ENCODE measurements at regions not wholly inside any gene's neighbourhood (a gene's known extent, or its start where the extent isn't known, plus 50 kb on each side); places are given as distances from the start of the nearest gene placed in this dataset.

DNA sequence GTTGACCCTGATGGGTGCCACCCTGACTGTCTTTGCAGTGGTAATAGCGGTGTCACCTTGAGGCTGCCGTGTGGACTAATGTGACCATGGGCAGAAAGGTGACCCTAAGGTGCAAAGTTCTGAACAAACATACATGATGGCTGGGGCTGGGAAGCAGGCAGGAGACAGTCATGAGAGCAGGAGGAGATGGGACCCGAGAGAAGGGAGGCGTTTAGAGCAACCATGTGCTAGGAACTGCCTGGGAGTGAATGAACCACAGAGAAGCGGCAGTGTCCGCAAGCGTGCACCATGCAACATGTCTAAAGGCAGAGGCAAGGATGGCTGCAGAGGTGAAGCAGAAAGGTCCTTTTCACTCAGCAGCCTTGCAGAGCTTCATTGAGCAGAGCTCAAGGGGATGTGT lies 113.1 kb upstream of the GDF10 start:
- DNase-seq (ENCODE audit: low read depth in 1 of 2, low spot score in 1 of 2): no peak

DNA sequence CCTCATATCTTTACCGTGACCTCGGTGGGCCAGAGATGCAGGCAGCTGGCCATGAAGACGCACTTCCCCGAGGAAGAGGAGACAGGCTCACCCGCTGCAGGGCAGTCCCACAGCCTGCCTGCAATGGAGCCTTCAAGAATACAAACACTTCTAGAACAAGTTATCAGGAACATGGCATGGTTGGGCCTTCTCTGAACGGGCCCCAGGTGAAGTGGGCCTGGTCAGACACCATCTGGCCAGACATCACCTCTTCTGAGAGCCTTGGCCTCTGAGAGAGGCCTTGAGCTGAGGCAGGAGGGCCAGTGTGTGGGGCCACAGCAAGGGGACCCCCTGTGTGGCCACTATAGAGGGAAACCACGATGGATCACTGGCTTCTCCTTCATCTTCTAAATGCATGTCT lies 112.4 kb upstream of the GDF10 start:
- DNase-seq (ENCODE audit: low read depth in 1 of 2, low spot score in 1 of 2): no peak

GRCh38 chr10:47188156-47188555 lies 111.8 kb upstream of the GDF10 start:
- DNase-seq (ENCODE audit: low read depth in 1 of 2, low spot score in 1 of 2): no peak

DNA sequence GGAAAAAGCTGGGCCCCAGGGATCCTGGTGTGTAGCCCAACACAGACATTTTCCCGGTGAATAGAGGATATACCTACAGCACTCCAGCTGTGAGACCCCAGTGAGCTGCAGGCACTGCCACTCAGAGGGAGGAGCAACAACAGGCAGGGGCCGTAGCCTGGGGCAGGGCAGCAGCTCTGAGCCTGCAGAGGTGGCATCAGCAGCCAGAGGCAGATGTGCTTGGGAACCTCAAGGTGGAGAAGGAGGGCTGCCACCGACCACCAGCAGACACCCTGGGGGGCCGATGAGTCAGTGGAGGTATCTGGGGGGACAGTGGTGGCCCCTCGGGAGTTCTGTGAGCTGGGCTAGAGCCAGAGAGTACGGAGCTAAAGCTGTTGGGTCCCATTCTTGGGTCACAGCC lies 110.2 kb upstream of the GDF10 start:
- DNase-seq (ENCODE audit: low read depth in 1 of 2, low spot score in 1 of 2): no peak

DNA sequence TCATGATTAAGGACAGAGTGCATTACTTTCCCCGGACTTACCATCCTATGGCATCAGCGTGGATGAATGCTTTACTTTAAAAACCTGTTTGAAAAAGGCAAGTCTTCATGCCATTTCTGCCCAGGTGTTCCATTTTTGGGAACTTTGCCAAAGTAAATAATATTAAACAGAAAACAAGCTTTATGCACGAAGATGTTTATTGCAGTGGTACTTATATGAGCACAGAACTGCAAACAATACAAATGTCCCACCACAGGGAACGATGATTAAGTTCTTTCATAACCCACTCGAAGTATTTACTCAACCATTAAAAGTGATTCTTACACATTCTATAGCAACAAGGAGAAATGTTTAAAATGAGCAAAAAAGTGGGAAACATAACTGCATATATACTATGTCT lies 109.7 kb upstream of the GDF10 start:
- DNase-seq (ENCODE audit: low read depth in 1 of 2, low spot score in 1 of 2): no peak

DNA sequence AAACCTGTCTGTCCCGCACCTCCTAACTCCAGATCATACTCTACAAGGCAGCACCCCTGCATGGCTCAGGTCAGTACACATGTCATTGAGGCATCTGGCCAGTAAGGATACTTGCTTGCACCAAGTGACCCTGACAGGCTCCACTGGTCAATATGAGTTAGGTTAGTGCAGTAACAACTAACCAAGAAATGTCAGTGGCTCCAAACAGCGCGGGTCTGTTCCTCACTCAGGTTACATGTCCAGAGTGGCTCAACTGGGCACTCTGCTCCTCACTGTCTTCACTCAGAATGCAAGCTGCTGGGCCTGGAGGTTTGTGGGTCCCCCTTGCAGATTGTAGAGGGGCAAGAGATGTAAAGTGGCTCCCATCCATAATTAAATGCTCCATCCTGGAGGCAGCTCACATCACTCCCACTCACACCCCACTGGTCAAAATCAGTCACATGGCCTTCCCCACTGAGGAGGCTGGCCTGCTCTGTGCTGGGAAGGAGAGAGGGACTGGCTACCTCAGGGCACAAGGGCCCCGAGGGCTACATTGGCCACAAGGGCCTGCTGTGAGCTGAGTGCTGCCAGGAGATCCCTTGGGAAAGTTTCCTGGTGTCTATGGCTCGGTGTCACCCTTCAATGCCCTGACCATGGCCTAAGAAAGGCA lies 109.1 kb upstream of the GDF10 start:
- no peak for DNase-seq (ENCODE audit: low read depth in 1 of 2, low spot score in 1 of 2)

- DNase-seq (ENCODE audit: low read depth in 1 of 2, low spot score in 1 of 2): no peak
Measured at GRCh38 chr10:47192273-47192672, 107.7 kb upstream of the GDF10 start.

DNA sequence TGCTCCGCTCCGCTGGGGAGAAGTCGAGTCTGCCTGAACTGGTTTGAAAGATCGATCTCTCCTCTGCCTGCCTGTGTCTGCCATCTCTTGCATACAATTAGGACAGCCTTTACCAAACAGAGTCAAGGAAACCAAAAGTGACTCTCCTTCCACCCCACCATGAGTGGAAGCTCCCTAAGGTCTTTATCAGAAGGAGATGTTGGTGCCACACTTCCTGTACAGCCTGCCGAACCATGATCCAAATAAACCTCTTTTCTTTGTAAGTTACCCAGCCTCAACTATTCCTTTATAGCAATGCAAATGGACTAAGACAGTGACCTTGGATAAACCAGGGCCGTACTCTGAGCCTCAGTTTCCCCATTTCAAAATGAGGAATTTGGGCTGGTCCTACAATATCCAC lies 106.3 kb upstream of the GDF10 start:
- no peak for DNase-seq (ENCODE audit: low read depth in 1 of 2, low spot score in 1 of 2)

DNA sequence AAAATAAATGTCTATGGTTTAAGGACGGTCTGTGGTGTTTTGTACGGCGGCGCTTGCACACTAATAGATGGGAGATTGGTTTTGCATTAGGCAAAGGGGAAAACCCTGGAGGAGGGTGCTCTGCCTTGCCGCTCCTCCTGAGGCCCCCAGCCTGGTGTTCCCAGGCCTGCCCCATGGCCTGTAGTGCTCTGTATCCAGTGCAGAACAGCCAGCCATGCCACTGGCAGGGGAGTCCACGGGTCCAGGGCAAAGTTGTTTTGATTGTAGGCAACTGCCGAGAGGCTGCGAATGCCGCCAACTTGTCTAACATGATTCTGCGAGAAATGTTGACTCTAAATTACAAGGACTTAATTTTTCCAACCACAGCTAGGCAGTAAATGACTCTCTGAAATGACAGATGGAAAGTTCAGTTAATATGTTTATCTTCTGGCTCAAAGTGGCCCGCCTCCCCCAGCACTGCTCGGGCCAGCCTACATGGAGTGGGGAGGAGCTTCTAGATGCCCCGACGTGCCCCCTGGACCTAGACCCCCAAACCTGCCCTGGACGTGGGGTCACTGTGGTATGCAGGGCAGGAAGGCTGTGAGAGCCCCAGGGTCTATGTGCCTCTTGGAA lies 104.6 kb upstream of the GDF10 start:
- DNase-seq (ENCODE audit: low read depth in 1 of 2, low spot score in 1 of 2): no peak

DNA sequence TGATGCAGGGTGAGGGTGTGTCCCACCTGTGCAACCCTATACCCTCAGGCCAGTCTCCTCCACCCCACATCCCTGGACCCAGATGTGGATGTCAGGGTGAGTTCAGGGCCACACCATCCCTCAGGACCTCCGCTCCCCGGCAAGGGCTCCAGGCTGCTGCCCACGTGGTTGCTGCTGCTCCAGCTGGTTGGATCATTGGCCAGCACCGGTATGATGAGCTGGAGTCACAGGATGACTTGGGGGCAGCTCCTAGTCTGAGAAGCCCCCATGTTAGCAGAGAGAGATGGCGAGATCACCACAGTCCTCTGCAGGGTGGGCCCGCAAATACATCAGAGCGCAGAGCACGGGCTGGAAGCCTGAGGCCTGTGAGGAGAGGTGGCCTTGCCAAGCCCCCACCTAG lies 103.3 kb upstream of the GDF10 start:
- DNase-seq (ENCODE audit: low read depth in 1 of 2, low spot score in 1 of 2): no peak

DNA sequence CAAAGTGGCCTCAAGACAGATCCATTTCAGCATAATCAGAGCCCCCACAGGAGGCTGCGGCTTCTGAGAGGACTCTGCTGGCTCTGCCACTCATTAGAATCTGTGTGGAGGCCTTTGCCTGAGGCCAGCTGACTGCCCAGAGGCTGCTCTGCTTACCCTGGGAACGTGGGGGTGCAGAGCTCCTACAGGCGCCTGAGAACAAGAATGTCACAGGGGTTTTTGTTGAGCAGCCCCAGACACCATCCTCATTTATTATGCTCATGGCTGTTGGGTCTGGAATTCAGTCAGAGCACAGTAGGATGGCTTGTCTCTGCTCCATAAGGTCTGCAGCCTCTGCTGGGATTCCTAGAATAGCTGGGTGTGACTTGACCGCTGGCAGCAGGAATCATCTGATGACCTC lies 101.8 kb upstream of the GDF10 start:
- no peak for DNase-seq (ENCODE audit: low read depth in 1 of 2, low spot score in 1 of 2)

- DNase-seq (ENCODE audit: low read depth in 1 of 2, low spot score in 1 of 2): no peak
Measured at GRCh38 chr10:47205192-47205591, 94.8 kb upstream of the GDF10 start.

DNA sequence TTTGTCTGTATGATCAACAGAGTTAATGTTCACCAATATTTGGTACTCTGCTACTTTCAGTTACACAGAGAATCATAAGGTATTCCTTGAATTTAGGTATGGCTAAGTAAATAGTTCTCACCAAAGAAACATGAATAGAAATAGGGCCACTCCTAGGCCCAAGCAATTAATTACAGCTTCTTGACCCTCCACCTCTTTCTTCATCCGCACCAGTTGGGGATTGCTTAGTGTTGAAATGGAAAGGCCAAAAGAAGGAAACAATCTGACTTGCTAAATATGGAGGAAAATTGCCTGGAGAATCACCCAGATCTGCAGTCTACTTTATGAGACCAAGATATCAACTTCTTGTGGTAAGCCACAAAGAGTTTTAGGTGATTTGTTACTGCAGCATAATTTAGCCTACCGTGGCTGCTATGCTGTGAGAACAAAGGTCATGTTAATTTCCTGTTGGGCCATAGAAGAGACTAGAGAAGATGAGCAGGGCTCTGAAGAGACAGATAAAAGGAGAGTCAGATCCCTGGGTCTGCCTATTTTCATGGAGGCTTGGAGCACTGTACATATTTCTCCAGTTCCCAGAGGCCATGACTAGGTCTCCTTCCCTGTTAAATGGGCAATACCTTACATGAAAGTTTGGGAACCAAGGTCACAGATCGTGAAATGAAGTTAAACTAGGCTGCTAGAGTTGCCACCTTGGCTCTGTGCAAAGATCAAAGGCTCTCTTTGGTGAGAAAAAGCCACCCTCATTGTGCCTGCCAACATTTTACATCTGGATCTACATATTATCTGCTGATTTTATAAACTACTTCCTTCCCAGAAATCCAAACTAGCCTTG lies 93.3 kb upstream of the GDF10 start:
- no peak for DNase-seq (ENCODE audit: low read depth in 1 of 2, low spot score in 1 of 2)

DNA sequence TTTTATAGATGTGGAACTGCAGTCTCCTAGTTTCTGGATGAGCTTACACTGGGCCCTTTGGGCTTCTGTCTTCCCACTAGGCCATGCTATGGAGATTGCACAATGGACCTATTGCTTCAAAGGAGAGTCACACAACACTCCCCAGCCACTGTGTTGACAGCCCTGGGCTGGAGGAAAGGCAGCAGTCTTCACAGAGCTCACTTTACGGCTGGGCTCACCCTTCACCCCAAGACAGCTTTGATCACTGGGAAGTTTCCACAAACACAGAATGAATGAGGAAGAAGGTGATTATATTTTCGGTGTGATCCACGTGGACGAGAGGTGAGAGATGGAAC lies 92.7 kb upstream of the GDF10 start:
- no peak for DNase-seq (ENCODE audit: low read depth in 1 of 2, low spot score in 1 of 2)

- no peak for DNase-seq (ENCODE audit: low read depth in 1 of 2, low spot score in 1 of 2)
Measured at GRCh38 chr10:47207894-47208469, 92.0 kb upstream of the GDF10 start.

DNA sequence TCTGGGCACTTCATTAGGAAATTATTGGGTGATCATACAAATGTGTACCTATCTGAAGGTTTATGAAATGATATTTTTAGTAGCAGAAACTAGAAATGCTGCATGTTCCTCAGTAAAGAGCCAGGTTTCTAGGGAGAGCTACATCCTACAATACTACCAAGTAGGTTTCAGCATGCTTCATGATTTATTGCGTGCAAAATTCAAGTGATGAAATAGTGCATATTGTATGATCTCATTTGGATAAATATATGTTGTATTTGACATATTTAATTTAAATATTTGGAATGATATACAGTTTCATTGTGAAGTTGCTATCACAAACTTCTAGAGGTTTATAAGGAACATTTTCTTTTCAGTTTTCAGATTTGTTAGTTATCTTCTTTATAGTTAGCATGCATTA lies 90.5 kb upstream of the GDF10 start:
- DNase-seq (ENCODE audit: low read depth in 1 of 2, low spot score in 1 of 2): no peak

- DNase-seq (ENCODE audit: low read depth in 1 of 2, low spot score in 1 of 2): no peak
Measured at GRCh38 chr10:47214520-47214919, 85.5 kb upstream of the GDF10 start.

DNA sequence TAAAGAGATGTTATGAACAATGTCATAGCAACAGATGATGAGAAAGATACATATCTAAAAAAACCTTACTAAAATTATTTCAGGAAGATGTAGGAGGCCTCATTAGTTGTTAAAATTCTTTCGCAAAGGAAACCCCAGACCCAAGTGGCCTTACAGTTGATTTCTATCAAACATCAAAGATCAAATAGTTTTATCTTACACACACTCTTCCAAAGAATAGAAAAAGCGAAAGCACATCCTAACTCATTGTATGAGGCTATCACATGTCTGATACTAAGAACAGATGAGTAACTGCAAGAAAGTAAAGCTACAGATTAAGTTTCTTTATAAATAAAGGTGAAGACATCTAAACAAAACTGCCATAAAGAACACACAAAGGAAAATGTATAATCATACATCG lies 82.9 kb upstream of the GDF10 start:
- no peak for DNase-seq (ENCODE audit: low read depth in 1 of 2, low spot score in 1 of 2)

- no peak for DNase-seq (ENCODE audit: low read depth in 1 of 2, low spot score in 1 of 2)
Measured at GRCh38 chr10:47218803-47219202, 81.2 kb upstream of the GDF10 start.

DNA sequence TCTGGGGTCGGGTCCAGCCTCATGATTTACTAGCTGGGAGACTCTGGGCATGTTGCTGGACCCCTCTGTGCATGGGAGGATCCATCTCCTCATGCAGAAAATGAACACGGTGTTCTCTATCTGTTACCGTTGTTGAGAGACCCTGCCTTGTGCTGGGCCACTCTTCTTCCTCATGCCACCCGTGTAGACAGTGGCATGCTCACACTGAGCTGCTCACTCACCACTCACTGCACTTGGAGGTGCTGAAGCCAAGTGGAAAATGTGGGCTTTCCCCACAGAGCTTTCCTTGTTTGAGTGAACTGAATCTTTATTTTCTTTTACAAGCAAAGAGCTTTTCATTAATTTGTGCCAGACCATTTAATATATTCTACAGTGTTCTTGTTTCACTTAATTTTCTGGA lies 77.5 kb upstream of the GDF10 start:
- DNase-seq (ENCODE audit: low read depth in 1 of 2, low spot score in 1 of 2): no peak

GRCh38 chr10:47223236-47223635 lies 76.8 kb upstream of the GDF10 start:
- no peak for DNase-seq (ENCODE audit: low read depth in 1 of 2, low spot score in 1 of 2)

DNA sequence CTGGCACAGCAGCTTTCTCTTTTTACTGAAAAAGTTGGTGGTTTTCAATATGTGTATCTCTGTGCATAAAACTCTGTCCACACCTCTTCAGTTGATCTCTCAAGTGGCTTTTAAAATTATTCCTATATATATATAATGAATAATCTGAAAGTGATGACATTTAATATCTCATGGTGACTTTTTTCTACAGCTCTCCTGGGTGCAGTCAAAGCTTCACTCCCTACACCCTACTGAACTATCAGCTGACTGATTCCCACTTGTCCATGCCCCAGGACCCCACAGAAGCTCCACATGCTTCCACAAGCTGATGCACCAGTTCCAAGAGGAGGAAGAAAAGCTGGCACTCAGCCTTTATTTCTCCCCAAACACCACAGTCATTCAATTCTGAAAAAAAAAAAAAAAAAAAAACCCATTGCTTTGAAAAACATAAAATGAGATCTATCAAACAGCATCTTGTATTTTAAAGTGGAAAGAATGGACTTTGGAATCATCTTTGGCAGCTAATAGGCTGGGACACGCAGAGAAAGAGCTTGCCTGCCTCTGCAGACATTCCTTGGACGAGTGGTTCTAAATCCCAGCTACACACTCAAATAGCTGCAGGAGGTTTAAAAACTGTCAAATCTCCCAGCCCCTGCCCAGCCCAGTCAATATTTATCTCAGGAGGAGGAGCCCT lies 75.3 kb upstream of the GDF10 start:
- no peak for DNase-seq (ENCODE audit: low read depth in 1 of 2, low spot score in 1 of 2)

All from stimulated activated CD4-positive, alpha-beta T cell treated with anti-CD3 and anti-CD28 coated beads, Interleukin-15, amount 100 ng/mL, for 1 hour (primary cell).